Duodenal mucosa (tissue), 2 donors: ENCODE measurements at regions not wholly inside any gene's neighbourhood (a gene's known extent, or its start where the extent isn't known, plus 50 kb on each side); places are given as distances from the start of the nearest gene placed in this dataset.

Source experiments
- H3K27ac ChIP-seq: one replicate; pipeline ENCODE4 v1.7.0; 2013; ENCODE audit warnings: low read depth, low read length
- H3K27me3 ChIP-seq, 2 donors: one replicate each; pipeline ENCODE4 v1.7.0; 2013; ENCODE audit warnings: low read length in 2 of 2, control low read depth in 1 of 2; ENCODE audit not compliant: insufficient read depth in 2 of 2, control insufficient read depth in 1 of 2
- H3K36me3 ChIP-seq, 2 donors: one replicate each; pipeline ENCODE4 v1.7.0; 2013; ENCODE audit warnings: low read length in 2 of 2, control low read depth in 1 of 2; ENCODE audit not compliant: insufficient read depth in 2 of 2, control insufficient read depth in 1 of 2
- H3K4me1 ChIP-seq, 2 donors: one replicate each; pipeline ENCODE4 v1.7.0; 2013; ENCODE audit warnings: low read length in 2 of 2, control low read depth in 1 of 2; ENCODE audit not compliant: insufficient read depth in 2 of 2, control insufficient read depth in 1 of 2
- H3K4me3 ChIP-seq, 2 donors: one replicate each; pipeline ENCODE4 v1.7.0; 2013; ENCODE audit warnings: low read length in 2 of 2, low read depth in 1 of 2
- H3K9ac ChIP-seq, 2 donors: one replicate each; pipeline ENCODE4 v1.7.0; 2013; ENCODE audit warnings: low read length in 2 of 2, low read depth in 1 of 2
- H3K9me3 ChIP-seq, 2 donors: one replicate each; pipeline ENCODE4 v1.7.0; 2013; ENCODE audit warnings: low read length in 2 of 2, control low read depth in 1 of 2; ENCODE audit not compliant: control insufficient read depth in 1 of 2

DNA sequence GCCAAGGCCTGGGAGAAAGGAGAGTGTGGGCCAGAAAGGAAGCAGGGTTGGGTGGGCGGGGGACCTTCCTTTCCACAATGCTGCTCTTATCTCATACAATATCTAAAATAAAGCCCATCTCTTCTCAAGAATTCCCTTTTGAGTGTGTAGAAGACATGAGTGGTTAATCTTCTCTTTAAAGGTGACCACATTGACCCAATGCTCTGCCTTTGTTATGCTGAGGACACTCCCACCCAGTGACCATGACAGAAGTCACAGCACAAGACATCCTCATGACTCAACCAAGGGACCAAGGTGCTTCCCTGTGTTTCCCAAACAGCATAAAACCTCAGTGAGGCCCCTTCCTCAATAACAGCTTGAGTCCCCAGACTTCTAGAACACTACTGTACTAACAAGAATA is 193.0 kb upstream of the ADAMTS16 start:
- H3K4me1 ChIP-seq, result no peaks in the 10 kb centered on the region
- H3K9ac ChIP-seq, result no peak overlapping the region
- no peak overlapping the region for H3K4me3 ChIP-seq
- H3K9me3 ChIP-seq, result no peaks in the 10 kb centered on the region
- no peaks in the 10 kb centered on the region for H3K36me3 ChIP-seq
- H3K27me3 ChIP-seq, result no peaks in the 10 kb centered on the region
- H3K27ac ChIP-seq, result no peak overlapping the region

DNA sequence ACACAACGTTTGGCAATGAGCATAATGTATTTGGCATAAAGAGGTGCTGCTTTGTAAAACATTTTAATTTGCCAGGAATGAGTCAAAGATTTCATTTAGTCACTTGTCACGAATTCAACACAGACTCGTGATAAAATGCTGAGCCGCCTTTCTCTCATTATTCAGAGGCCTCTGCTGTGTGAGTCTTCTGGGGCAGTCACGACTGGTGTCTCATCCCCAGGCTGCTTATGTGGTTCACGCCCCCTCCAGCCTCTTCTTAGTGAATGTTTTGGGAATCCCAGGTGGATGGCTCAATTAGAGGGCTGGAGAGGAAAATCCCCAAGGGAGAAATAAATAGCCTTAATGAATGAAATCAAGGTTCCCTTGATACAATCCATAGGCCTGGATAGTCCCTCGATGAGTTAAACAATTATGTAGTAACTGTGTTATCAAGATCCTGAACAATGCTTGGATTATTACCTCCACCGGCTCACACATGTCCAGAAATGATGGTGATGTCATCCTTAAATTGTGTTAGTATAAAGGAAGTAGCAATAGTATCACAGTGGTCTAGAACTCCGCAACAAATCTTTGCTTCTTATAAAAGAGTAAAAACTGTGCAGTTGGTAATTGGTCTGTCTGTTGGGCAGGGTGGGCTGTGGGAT is 192.1 kb upstream of the ADAMTS16 start:
- Histone ChIP-seq H3K4me1 (no peaks in the 10 kb centered on the region), H3K9me3 (no peaks in the 10 kb centered on the region), H3K27ac (no peak overlapping the region), H3K4me3 (no peak overlapping the region), H3K27me3 (no peaks in the 10 kb centered on the region), H3K9ac (no peak overlapping the region), H3K36me3 (no peaks in the 10 kb centered on the region)

DNA sequence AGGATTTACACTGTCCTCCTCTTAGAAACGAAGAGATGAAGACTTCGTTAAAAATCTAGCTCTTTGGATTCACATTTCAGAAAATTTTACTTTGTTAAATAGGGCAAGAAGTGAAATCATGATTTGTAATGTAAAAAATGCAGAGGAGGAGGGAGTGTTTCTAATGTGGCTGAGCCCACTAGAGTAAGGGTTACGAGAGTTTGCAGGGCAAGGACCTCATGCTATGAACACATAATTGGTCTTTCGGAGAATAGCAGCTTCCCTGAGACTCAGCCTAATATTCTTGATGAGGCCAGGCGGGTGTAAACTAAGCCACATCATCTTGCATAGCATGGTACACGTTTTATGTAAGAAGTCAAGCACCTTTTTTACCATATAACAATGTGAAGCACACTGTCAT is 191.0 kb upstream of the ADAMTS16 start:
- no peaks in the 10 kb centered on the region for H3K9me3 ChIP-seq
- no peak overlapping the region for H3K4me3 ChIP-seq
- no peaks in the 10 kb centered on the region for H3K27me3 ChIP-seq
- H3K4me1 ChIP-seq, result no peaks in the 10 kb centered on the region
- no peak overlapping the region for H3K27ac ChIP-seq
- no peaks in the 10 kb centered on the region for H3K36me3 ChIP-seq
- H3K9ac ChIP-seq, result no peak overlapping the region

DNA sequence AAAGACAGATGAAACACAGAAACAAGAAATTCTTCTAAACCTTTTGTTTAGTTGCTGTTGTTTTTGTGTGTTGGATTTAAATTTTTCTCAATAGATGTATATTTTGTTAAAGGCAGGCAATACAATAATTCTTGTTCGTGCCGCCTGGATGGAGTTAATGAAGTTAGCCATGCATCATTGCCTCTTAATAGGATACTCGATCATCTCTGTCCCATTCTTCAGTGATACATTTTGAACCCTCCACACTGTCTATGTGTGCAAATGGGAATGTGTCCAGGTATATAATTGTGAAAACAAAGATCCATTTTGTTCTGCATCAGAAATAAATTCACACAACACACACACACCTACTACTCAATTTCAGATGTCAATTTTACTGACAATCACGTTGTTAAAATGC is 186.6 kb upstream of the ADAMTS16 start:
- Histone ChIP-seq H3K9me3 (no peaks in the 10 kb centered on the region), H3K36me3 (no peaks in the 10 kb centered on the region), H3K4me1 (no peaks in the 10 kb centered on the region), H3K4me3 (no peak overlapping the region), H3K27ac (no peak overlapping the region), H3K27me3 (no peaks in the 10 kb centered on the region), H3K9ac (no peak overlapping the region)

DNA sequence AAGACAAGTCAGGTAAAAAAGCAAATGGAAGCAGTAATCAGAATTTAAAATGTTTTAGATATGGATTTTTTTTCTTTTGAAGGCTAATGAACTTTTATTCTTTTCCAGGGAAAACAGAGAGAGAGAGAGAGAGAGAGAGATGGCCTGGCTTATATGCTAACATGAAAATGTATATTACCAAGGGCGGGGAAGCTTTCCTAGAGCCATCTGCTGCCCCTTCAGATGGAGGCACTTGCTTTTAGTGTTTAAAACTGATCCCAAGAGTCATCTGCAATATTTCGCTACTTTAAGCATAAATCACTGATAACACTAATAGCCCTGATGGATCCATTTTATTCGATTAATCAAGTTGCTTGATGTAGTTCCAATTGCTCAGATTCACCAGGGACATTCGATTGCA is 186.1 kb upstream of the ADAMTS16 start:
- Histone ChIP-seq H3K4me1 (no peaks in the 10 kb centered on the region), H3K27me3 (no peaks in the 10 kb centered on the region), H3K9me3 (no peaks in the 10 kb centered on the region), H3K9ac (no peak overlapping the region), H3K27ac (no peak overlapping the region), H3K4me3 (no peak overlapping the region), H3K36me3 (no peaks in the 10 kb centered on the region)

DNA sequence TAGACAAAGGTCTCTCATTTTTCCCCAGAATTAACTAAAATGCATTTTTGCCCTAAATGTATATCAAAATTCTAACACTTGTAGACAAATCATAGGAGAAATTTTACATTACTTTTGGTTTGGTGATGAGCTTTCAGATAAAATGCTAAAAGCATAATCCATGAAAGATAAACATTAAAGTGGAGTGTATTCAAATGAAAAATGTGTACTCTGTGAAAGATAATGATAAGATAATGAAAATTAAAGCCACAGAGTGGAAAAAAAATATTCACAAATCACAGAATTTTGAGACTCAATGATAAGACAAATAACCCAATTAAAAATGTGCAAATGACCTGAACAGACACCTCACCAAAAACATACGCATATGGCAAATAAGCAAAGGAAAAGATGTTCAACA is 176.9 kb upstream of the ADAMTS16 start:
- Histone ChIP-seq H3K9ac (no peak overlapping the region), H3K4me3 (no peak overlapping the region), H3K36me3 (no peaks in the 10 kb centered on the region), H3K9me3 (no peaks in the 10 kb centered on the region), H3K4me1 (no peaks in the 10 kb centered on the region), H3K27ac (no peak overlapping the region), H3K27me3 (no peaks in the 10 kb centered on the region)

DNA sequence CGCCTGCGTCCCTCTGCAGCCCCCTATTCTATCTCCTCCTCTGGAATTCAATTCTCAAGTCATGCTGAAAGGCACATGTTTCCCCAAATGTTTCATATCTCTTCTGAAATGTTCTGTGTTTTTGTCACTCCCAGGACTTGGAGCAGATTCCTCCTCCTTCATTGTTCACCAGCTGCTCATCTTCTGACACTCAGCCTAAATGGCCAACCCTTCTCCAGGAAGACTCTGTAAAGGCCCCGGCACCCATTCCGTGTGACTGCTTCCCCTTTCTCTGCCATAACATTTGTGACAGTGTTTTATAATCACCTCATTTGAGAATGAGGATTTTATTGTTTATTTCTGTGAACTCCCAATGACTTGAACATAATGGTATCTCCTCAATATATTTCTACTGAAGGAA is 170.8 kb upstream of the ADAMTS16 start:
- no peaks in the 10 kb centered on the region for H3K36me3 ChIP-seq
- H3K9me3 ChIP-seq, result no peaks in the 10 kb centered on the region
- H3K27me3 ChIP-seq, result no peaks in the 10 kb centered on the region
- H3K9ac ChIP-seq, result no peak overlapping the region
- no peaks in the 10 kb centered on the region for H3K4me1 ChIP-seq
- no peak overlapping the region for H3K27ac ChIP-seq
- H3K4me3 ChIP-seq, result no peak overlapping the region

DNA sequence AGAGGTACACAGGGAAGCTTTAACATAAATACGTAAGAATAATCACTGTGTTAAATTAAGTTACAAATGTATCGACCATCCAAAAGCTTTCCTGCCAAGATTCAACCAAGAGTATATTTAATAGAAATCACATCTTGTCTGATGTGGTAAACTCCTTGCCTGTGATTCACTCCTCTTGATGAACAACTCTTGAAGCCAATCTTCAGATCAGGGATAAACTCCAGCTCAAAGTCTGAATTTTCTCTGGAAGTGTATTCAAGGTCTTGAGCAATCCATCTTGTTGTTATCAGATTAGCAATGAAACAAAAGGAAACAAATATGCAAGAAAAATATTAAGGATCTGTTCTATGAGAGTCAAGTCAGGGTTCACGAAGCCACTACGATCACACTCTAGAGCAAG is 170.0 kb upstream of the ADAMTS16 start:
- Histone ChIP-seq H3K9me3 (no peaks in the 10 kb centered on the region), H3K36me3 (no peaks in the 10 kb centered on the region), H3K27ac (no peak overlapping the region), H3K4me3 (no peak overlapping the region), H3K4me1 (no peaks in the 10 kb centered on the region), H3K9ac (no peak overlapping the region), H3K27me3 (no peaks in the 10 kb centered on the region)

DNA sequence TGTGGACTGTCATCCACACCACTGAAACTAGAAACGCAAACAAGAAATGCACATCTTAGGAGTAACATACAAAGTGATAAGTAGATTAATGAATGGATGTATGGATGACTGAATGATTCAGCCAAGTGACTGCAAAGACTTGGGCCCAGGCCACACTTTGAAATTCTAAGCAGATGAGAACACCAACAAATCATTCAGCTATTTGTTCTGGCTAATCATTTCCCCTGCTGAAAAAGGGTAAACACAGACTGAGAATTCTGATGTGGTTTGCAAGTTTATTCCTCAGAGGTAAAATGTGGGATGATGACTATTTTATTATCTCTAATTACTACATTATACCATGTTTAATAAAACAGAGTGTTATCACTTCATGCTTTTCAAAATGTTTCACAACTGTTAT is 163.2 kb upstream of the ADAMTS16 start:
- Histone ChIP-seq H3K4me1 (no peaks in the 10 kb centered on the region), H3K27me3 (no peaks in the 10 kb centered on the region), H3K36me3 (no peaks in the 10 kb centered on the region), H3K9ac (no peak overlapping the region), H3K27ac (no peak overlapping the region), H3K9me3 (no peaks in the 10 kb centered on the region), H3K4me3 (no peak overlapping the region)

DNA sequence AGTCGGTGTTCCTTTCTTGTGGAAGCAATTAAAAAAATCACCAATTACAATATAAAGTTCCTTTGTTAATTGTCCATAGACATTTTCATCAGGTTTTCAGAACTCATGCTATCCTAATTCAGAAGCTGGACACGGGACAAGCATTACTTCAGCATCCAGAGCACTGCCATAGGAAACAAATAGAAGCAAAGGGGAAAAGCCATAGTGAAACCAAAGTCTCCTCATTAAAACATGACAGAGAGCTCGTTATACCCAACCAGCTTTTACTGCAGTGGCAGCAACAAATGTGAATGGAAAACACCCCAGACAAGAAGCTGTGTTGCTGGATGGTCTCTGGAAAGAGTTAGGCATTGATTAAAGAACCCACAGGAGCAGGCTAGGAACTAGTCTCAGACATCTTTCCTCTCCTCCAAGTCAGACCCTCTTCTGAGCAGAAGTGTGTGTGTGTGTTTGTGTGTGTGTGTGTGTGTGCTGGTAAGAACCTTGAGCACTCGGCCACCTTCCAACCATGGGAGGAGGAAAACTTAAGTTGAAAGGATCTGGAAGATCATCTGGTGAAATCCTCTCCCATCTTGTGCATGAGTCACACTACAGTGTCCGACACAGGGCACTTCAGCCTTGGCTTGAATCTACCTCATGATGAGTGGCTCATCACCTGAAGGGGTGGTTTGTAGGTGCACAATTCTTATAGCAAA is 162.6 kb upstream of the ADAMTS16 start:
- no peaks in the 10 kb centered on the region for H3K27me3 ChIP-seq
- H3K9me3 ChIP-seq, result no peaks in the 10 kb centered on the region
- no peaks in the 10 kb centered on the region for H3K36me3 ChIP-seq
- no peak overlapping the region for H3K4me3 ChIP-seq
- H3K9ac ChIP-seq, result no peak overlapping the region
- H3K4me1 ChIP-seq, result no peaks in the 10 kb centered on the region
- H3K27ac ChIP-seq, result no peak overlapping the region
